ENCODE measurements at regions not wholly inside any gene's neighbourhood (a gene's known extent, or its start where the extent isn't known, plus 50 kb on each side); places are given as distances from the start of the nearest gene placed in this dataset.

GRCh38 chr6:170162775-170163404 lies 128.0 kb downstream of the DLL1 start:
- H3K9ac ChIP-seq (ENCODE audit: low read depth, low read length), result no peak overlapping the region

GRCh38 chr6:170162011-170162774 lies 128.7 kb downstream of the DLL1 start:
- Histone ChIP-seq H3K9me3 (ENCODE audit: insufficient read depth, low read depth, low read length) (no peaks in the 10 kb centered on the region), H3K27me3 (ENCODE audit: insufficient read depth, low read length) (no peaks in the 10 kb centered on the region), H3K36me3 (ENCODE audit: insufficient read depth, low read length) (no peaks in the 10 kb centered on the region), H3K4me3 (ENCODE audit: low read length) (no peak overlapping the region), H3K9ac (ENCODE audit: low read depth, low read length) (no peak overlapping the region), H3K27ac (ENCODE audit: low read depth, low read length) (no peak overlapping the region), H3K4me1 (ENCODE audit: insufficient read depth, low read length) (no peaks in the 10 kb centered on the region)
- 95% methylated on average over 27 of the region's 27 CpGs for WGBS

More at GRCh38 chr6:170162775-170163404, 128.0 kb downstream of the DLL1 start:
- Histone ChIP-seq H3K9me3 (ENCODE audit: insufficient read depth, low read depth, low read length) (no peaks in the 10 kb centered on the region), H3K27me3 (ENCODE audit: insufficient read depth, low read length) (no peaks in the 10 kb centered on the region), H3K4me1 (ENCODE audit: insufficient read depth, low read length) (no peaks in the 10 kb centered on the region), H3K27ac (ENCODE audit: low read depth, low read length) (no peak overlapping the region), H3K4me3 (ENCODE audit: low read length) (no peak overlapping the region), H3K36me3 (ENCODE audit: insufficient read depth, low read length) (no peaks in the 10 kb centered on the region)
- WGBS, result 96% methylated on average over 19 of the region's 19 CpGs

DNA sequence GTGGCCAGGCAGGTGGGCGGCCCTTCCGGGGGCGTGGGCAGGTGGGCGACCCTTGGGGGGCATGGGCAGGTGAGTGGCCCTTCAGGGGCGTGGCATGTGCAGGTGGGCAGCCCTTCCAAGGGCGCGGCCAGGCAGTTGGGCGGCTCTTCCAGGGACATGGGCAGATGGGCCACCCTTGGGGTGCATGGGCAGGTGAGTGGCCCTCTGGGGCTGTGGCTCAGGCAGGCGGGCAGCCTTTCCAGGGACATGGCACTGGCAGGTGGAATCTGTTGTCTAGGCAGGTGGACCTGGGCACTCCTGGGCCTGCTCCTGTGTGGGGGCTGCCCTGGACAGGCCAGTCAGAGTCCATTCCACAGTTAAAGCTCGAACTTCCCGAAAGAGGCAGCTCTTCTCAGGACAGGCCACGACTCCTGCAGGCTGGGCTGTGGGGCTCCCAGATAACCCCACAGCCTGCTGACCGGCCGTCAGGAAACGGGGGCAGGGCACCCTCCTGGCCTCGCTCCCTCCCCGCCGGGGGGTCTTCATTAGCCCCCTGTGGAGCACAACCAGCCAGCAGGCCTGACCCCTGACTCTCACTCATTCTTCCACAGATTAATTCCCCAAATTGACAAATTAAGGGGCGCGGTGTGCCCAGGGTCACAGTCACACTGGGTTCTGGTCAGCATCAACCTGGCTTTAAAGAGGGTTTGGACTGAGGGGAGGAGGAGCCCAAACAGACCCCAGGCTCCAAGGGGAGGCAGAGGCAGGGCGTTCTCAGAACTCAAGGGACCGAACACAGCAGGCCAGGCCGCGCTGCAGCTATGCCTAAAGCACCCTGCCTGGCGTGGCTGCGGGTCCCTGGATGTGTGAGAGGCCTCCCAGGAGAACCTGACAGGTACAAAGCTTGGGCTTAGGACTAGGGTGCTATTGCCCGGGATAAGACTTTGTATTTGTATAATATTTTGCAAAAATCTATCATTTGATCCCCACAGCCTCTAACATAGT lies 130.0 kb downstream of the DLL1 start:
- 94% methylated on average over 26 of the region's 27 CpGs for WGBS
- Histone ChIP-seq H3K36me3 (ENCODE audit: insufficient read depth, low read length) (no peaks in the 10 kb centered on the region), H3K9me3 (ENCODE audit: insufficient read depth, low read depth, low read length) (no peaks in the 10 kb centered on the region), H3K27me3 (ENCODE audit: insufficient read depth, low read length) (no peaks in the 10 kb centered on the region), H3K9ac (ENCODE audit: low read depth, low read length) (no peak overlapping the region), H3K4me3 (ENCODE audit: low read length) (no peak overlapping the region), H3K27ac (ENCODE audit: low read depth, low read length) (no peak overlapping the region), H3K4me1 (ENCODE audit: insufficient read depth, low read length) (no peaks in the 10 kb centered on the region)

GRCh38 chr6:170160031-170160627 lies 130.7 kb downstream of the DLL1 start:
- Histone ChIP-seq H3K27me3 (ENCODE audit: insufficient read depth, low read length) (no peaks in the 10 kb centered on the region), H3K27ac (ENCODE audit: low read depth, low read length) (no peak overlapping the region), H3K4me1 (ENCODE audit: insufficient read depth, low read length) (no peaks in the 10 kb centered on the region), H3K9me3 (ENCODE audit: insufficient read depth, low read depth, low read length) (no peaks in the 10 kb centered on the region), H3K9ac (ENCODE audit: low read depth, low read length) (no peak overlapping the region), H3K4me3 (ENCODE audit: low read length) (no peak overlapping the region), H3K36me3 (ENCODE audit: insufficient read depth, low read length) (no peaks in the 10 kb centered on the region)
- WGBS, result 95% methylated on average over 37 of the region's 40 CpGs

DNA sequence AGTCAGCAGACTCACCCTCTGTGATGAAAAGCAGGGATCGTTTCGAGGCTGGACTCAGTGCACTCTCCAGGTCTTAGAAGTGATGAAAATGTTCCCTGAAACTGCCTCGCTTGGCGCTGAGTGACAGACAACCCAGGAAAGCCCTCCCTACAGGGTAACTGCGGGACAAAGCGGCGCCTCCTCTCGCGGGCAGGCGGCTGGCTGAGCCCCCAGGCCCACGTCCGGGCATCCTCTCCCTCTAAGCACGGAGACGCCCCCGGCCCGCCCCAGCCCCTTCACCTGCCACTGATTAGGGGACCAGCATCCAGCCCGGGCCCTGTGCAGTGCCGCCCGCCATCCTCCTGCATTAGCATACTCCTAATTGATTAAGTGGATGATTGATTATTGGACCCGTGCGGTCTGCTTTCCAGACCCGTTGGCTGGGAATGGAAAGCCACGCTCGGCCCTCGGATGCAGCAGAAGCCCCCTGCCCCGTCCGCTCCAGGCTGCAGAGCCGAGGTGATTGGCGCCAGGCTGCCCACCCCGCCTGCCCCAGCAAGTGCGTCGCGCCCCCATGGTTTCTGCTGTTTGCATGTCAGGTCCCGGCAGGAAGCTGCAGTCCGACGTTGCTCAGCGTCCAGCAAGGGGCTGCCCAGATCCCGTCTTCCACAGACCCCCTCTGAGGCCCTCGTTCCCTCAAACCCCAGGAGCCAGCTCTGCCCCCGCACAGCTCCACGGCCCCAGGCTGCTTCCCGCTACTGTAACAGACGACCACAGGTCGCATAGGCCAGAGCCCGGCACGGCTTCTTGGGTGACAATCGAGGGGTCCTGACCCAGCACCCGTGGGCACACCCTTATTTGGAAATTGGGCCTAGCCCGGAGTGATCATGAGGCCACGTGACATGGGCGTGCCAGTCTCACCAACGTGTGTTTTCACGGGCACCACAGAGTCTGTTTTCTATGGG lies 131.6 kb downstream of the DLL1 start:
- Histone ChIP-seq H3K9me3 (ENCODE audit: insufficient read depth, low read depth, low read length) (no peaks in the 10 kb centered on the region), H3K4me1 (ENCODE audit: insufficient read depth, low read length) (no peaks in the 10 kb centered on the region), H3K36me3 (ENCODE audit: insufficient read depth, low read length) (no peaks in the 10 kb centered on the region), H3K27ac (ENCODE audit: low read depth, low read length) (no peak overlapping the region), H3K4me3 (ENCODE audit: low read length) (no peak overlapping the region), H3K9ac (ENCODE audit: low read depth, low read length) (no peak overlapping the region), H3K27me3 (ENCODE audit: insufficient read depth, low read length) (no peaks in the 10 kb centered on the region)
- WGBS, result 95% methylated on average over 53 of the region's 53 CpGs

- 95% methylated on average over 29 of the region's 29 CpGs for WGBS
- no peaks in the 10 kb centered on the region for H3K36me3 ChIP-seq (ENCODE audit: insufficient read depth, low read length)
- no peak overlapping the region for H3K9ac ChIP-seq (ENCODE audit: low read depth, low read length)
- H3K4me1 ChIP-seq (ENCODE audit: insufficient read depth, low read length), result peaks cover 2% of the 10 kb centered on the region; the same call in 1 of the 2 replicates
- H3K9me3 ChIP-seq (ENCODE audit: insufficient read depth, low read depth, low read length), result no peaks in the 10 kb centered on the region
- no peak overlapping the region for H3K4me3 ChIP-seq (ENCODE audit: low read length)
- H3K27me3 ChIP-seq (ENCODE audit: insufficient read depth, low read length), result no peaks in the 10 kb centered on the region
- no peak overlapping the region for H3K27ac ChIP-seq (ENCODE audit: low read depth, low read length)
Measured at GRCh38 chr6:170158296-170159021, 132.4 kb downstream of the DLL1 start.

DNA sequence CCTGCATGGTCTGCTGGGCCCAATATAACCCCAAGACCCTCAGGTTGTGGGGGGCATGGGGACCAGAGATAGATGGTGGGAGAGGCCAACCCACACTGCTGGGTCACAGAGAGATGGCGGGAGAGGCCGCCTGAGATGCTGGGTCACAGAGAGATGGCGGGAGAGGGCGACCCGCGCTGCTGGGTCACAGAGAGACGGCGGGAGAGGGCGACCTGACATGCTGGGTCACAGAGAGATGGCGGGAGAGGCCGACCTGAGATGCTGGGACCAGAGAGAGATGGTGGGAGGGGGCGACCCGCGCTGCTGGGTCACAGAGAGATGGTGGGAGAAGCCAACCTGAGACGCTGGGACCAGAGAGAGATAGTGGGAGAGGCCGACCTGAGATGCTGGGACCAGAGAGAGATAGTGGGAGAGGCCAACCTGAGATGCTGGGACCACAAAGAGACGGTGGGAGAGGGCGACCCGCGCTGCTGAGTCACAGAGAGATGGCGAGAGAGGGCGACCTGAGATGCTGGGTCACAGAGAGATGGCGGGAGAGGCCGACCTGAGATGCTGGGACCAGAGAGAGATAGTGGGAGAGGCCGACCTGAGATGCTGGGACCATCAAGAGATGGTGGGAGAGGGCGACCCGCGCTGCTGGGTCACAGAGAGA lies 133.2 kb downstream of the DLL1 start:
- Histone ChIP-seq H3K36me3 (ENCODE audit: insufficient read depth, low read length) (no peaks in the 10 kb centered on the region), H3K9me3 (ENCODE audit: insufficient read depth, low read depth, low read length) (no peaks in the 10 kb centered on the region), H3K27ac (ENCODE audit: low read depth, low read length) (no peak overlapping the region), H3K27me3 (ENCODE audit: insufficient read depth, low read length) (no peaks in the 10 kb centered on the region), H3K4me3 (ENCODE audit: low read length) (no peak overlapping the region), H3K9ac (ENCODE audit: low read depth, low read length) (no peak overlapping the region), H3K4me1 (ENCODE audit: insufficient read depth, low read length) (peaks cover 10% of the 10 kb centered on the region)
- 96% methylated on average over 28 of the region's 28 CpGs for WGBS

GRCh38 chr6:170156448-170157375 lies 134.2 kb downstream of the DLL1 start:
- H3K27ac ChIP-seq (ENCODE audit: low read depth, low read length), result no peak overlapping the region
- no peak overlapping the region for H3K9ac ChIP-seq (ENCODE audit: low read depth, low read length)
- no peaks in the 10 kb centered on the region for H3K9me3 ChIP-seq (ENCODE audit: insufficient read depth, low read depth, low read length)
- no peak overlapping the region for H3K4me3 ChIP-seq (ENCODE audit: low read length)
- no peaks in the 10 kb centered on the region for H3K36me3 ChIP-seq (ENCODE audit: insufficient read depth, low read length)
- 94% methylated on average over 34 of the region's 34 CpGs for WGBS
- H3K27me3 ChIP-seq (ENCODE audit: insufficient read depth, low read length), result peaks cover 6% of the 10 kb centered on the region; the same call in 1 of the 2 replicates
- H3K4me1 ChIP-seq (ENCODE audit: insufficient read depth, low read length), result peaks cover 20% of the 10 kb centered on the region

Data from HUES64 (cell line).